ENCODE measurements at regions not wholly inside any gene's neighbourhood (a gene's known extent, or its start where the extent isn't known, plus 50 kb on each side); places are given as distances from the start of the nearest gene placed in this dataset.

GRCh38 chr2:106577255-106577651 lies 90.1 kb downstream of the CD8B2 start:
- Histone ChIP-seq H3K9me2 (replicated peaks; ENCODE audit: control insufficient read depth, low read length) (no peaks in the 10 kb centered on the region), H3K36me3 (ENCODE audit: control insufficient read depth, low read length) (no peaks in the 10 kb centered on the region), H3K27me3 (ENCODE audit: control insufficient read depth, low read length) (peaks cover 13% of the 10 kb centered on the region), H3K79me2 (ENCODE audit: control insufficient read depth, low read length) (no peaks in the 10 kb centered on the region), H4K20me1 (ENCODE audit: control insufficient read depth, insufficient read depth, low read depth, low read length) (no peaks in the 10 kb centered on the region), H3K4me2 (ENCODE audit: low read length) (no peak overlapping the region), H3K4me1 (ENCODE audit: control insufficient read depth, low read length) (peaks cover 5% of the 10 kb centered on the region), H3K4me3 (ENCODE audit: low read length) (no peak overlapping the region), H3F3A (ENCODE audit: control insufficient read depth, insufficient read depth) (no peaks in the 10 kb centered on the region), H3K27ac (ENCODE audit: low read depth, low read length) (no peak overlapping the region), H3K9me3 (ENCODE audit: control insufficient read depth, insufficient read depth, low read length) (no peaks in the 10 kb centered on the region)
- TF ChIP-seq, protein P1, sequence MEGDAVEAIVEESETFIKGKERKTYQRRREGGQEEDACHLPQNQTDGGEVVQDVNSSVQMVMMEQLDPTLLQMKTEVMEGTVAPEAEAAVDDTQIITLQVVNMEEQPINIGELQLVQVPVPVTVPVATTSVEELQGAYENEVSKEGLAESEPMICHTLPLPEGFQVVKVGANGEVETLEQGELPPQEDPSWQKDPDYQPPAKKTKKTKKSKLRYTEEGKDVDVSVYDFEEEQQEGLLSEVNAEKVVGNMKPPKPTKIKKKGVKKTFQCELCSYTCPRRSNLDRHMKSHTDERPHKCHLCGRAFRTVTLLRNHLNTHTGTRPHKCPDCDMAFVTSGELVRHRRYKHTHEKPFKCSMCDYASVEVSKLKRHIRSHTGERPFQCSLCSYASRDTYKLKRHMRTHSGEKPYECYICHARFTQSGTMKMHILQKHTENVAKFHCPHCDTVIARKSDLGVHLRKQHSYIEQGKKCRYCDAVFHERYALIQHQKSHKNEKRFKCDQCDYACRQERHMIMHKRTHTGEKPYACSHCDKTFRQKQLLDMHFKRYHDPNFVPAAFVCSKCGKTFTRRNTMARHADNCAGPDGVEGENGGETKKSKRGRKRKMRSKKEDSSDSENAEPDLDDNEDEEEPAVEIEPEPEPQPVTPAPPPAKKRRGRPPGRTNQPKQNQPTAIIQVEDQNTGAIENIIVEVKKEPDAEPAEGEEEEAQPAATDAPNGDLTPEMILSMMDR (IDR thresholded peaks at IDR 0.05; ENCODE audit: low read depth, low read length, poor library complexity, severe bottlenecking): no peak
- TF ChIP-seq EZH2phosphoT487 (IDR thresholded peaks at IDR 0.05; ENCODE audit: borderline replicate concordance, low read length): no peak

DNA sequence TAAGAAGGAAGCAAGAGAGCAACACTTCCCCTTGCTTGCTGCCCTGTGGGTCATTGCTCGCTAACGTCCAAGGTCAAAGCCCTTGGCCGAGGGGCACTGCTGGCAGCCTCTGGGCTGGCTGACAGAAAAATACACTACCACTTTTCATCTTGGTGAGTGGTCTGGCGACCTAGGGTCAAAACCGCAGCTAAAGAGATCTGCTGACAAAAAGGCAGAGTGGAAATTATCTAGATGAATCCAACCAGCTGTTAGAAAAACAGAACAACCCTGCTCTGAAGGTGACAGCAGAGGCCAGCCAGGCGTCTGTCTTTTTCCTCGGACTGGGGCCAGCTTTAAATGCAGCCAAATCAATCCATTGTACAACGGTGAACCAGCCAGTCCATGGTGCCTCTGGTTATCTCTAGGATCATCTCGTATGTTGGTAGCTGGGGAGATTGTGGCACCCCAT lies 92.6 kb downstream of the CD8B2 start:
- TF ChIP-seq EZH2phosphoT487 (IDR thresholded peaks at IDR 0.05; ENCODE audit: borderline replicate concordance, low read length): no peak
- TF ChIP-seq, protein P1 (IDR thresholded peaks at IDR 0.05; ENCODE audit: low read depth, low read length, poor library complexity, severe bottlenecking): no peak
- Histone ChIP-seq H3K4me1 (ENCODE audit: control insufficient read depth, low read length) (peaks cover 8% of the 10 kb centered on the region), H3K4me2 (ENCODE audit: low read length) (no peak overlapping the region)

DNA sequence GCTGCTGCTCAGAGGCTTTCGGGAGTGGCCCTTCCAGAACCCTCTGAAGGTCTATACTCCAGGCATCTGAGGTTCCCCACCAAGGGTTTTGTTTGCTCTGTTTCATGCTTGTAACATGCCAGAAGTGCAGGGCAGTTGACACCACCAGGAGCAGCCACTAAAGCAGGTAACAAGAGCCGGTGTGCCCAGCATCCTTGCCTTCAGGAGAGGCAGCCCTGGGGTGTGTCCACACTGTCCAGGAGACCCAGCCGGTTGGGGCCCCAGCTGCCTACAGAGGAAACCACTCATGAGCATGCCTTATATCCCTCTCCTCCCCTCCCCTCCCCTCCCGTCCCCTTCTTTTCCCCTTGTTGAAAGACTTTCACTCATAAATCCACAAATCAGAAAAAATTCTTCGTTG lies 93.1 kb downstream of the CD8B2 start:
- no peaks in the 10 kb centered on the region for H3K36me3 ChIP-seq (ENCODE audit: control insufficient read depth, low read length)
- H4K20me1 ChIP-seq (ENCODE audit: control insufficient read depth, insufficient read depth, low read depth, low read length): no peaks in the 10 kb centered on the region
- H3F3A ChIP-seq (ENCODE audit: control insufficient read depth, insufficient read depth): no peaks in the 10 kb centered on the region
- peaks cover 13% of the 10 kb centered on the region for H3K27me3 ChIP-seq (ENCODE audit: control insufficient read depth, low read length)
- H3K79me2 ChIP-seq (ENCODE audit: control insufficient read depth, low read length): no peaks in the 10 kb centered on the region
- no peak overlapping the region for H3K27ac ChIP-seq (ENCODE audit: low read depth, low read length)
- no peak overlapping the region for H3K4me3 ChIP-seq (ENCODE audit: low read length)
- no peak for TF ChIP-seq EZH2phosphoT487 (IDR thresholded peaks at IDR 0.05; ENCODE audit: borderline replicate concordance, low read length)
- TF ChIP-seq, protein P1 (IDR thresholded peaks at IDR 0.05; ENCODE audit: low read depth, low read length, poor library complexity, severe bottlenecking): no peak
- H3K4me1 ChIP-seq (ENCODE audit: control insufficient read depth, low read length): peaks cover 8% of the 10 kb centered on the region
- H3K9me3 ChIP-seq (ENCODE audit: control insufficient read depth, insufficient read depth, low read length): no peaks in the 10 kb centered on the region; the same call in 1 of the 2 replicates
- no peaks in the 10 kb centered on the region for H3K9me2 ChIP-seq (replicated peaks; ENCODE audit: control insufficient read depth, low read length)
- no peak overlapping the region for H3K4me2 ChIP-seq (ENCODE audit: low read length)

More for the DNA sequence above, 92.6 kb downstream of the CD8B2 start:
- no peaks in the 10 kb centered on the region for H4K20me1 ChIP-seq (ENCODE audit: control insufficient read depth, insufficient read depth, low read depth, low read length)
- peaks cover 13% of the 10 kb centered on the region for H3K27me3 ChIP-seq (ENCODE audit: control insufficient read depth, low read length)
- H3K4me3 ChIP-seq (ENCODE audit: low read length): no peak overlapping the region
- no peak overlapping the region for H3K27ac ChIP-seq (ENCODE audit: low read depth, low read length)
- no peaks in the 10 kb centered on the region for H3K9me2 ChIP-seq (replicated peaks; ENCODE audit: control insufficient read depth, low read length)
- H3F3A ChIP-seq (ENCODE audit: control insufficient read depth, insufficient read depth): no peaks in the 10 kb centered on the region
- no peaks in the 10 kb centered on the region for H3K79me2 ChIP-seq (ENCODE audit: control insufficient read depth, low read length)
- no peaks in the 10 kb centered on the region for H3K9me3 ChIP-seq (ENCODE audit: control insufficient read depth, insufficient read depth, low read length)
- no peaks in the 10 kb centered on the region for H3K36me3 ChIP-seq (ENCODE audit: control insufficient read depth, low read length)

All from DOHH2 (cell line).